ENCODE measurements at regions not wholly inside any gene's neighbourhood (a gene's known extent, or its start where the extent isn't known, plus 50 kb on each side); places are given as distances from the start of the nearest gene placed in this dataset.

GRCh38 chr14:42459171-42459685 lies 852.6 kb downstream of the LRFN5 start:
- no peak overlapping the region for H3K4me3 ChIP-seq
- H3K27ac ChIP-seq, result no peak overlapping the region
- TF ChIP-seq POLR2A (IDR thresholded peaks at IDR 0.05) (no peak), CTCF (IDR thresholded peaks at IDR 0.05) (no peak)
- no peak for DNase-seq
- H3K36me3 ChIP-seq, result no peaks in the 10 kb centered on the region
- no peaks in the 10 kb centered on the region for H3K27me3 ChIP-seq
- no peaks in the 10 kb centered on the region for H3K4me1 ChIP-seq
- peaks cover 0 to 3% (median 0%) of the 10 kb centered on the region in 4 donors for H3K9me3 ChIP-seq

- H3K36me3 ChIP-seq, result no peaks in the 10 kb centered on the region
- DNase-seq, result no peak
- no peak overlapping the region for H3K27ac ChIP-seq
- TF ChIP-seq CTCF (IDR thresholded peaks at IDR 0.05) (no peak), POLR2A (IDR thresholded peaks at IDR 0.05) (no peak)
- no peaks in the 10 kb centered on the region for H3K4me1 ChIP-seq
- H3K27me3 ChIP-seq, result no peaks in the 10 kb centered on the region
- H3K4me3 ChIP-seq, result no peak overlapping the region
- no peaks in the 10 kb centered on the region for H3K9me3 ChIP-seq
Measured at GRCh38 chr14:42441615-42442014, 834.9 kb downstream of the LRFN5 start.

- DNase-seq, result no peak
- TF ChIP-seq CTCF (IDR thresholded peaks at IDR 0.05), result no peak
- no peak for TF ChIP-seq POLR2A (IDR thresholded peaks at IDR 0.05)
- Histone ChIP-seq H3K4me3 (no peak overlapping the region), H3K4me1 (no peaks in the 10 kb centered on the region), H3K9me3 (no peaks in the 10 kb centered on the region), H3K27ac (no peak overlapping the region), H3K27me3 (no peaks in the 10 kb centered on the region), H3K36me3 (no peaks in the 10 kb centered on the region)
Measured at GRCh38 chr14:42437809-42438208, 831.1 kb downstream of the LRFN5 start.

- no peaks in the 10 kb centered on the region for H3K36me3 ChIP-seq
- TF ChIP-seq CTCF (IDR thresholded peaks at IDR 0.05), result no peak
- no peak for TF ChIP-seq POLR2A (IDR thresholded peaks at IDR 0.05)
- H3K4me1 ChIP-seq, result no peaks in the 10 kb centered on the region
Measured at GRCh38 chr14:42429401-42429800, 822.7 kb downstream of the LRFN5 start.

GRCh38 chr14:42428996-42429395 lies 822.3 kb downstream of the LRFN5 start:
- no peaks in the 10 kb centered on the region for H3K36me3 ChIP-seq
- H3K27me3 ChIP-seq, result no peaks in the 10 kb centered on the region
- no peaks in the 10 kb centered on the region for H3K9me3 ChIP-seq
- H3K27ac ChIP-seq, result no peak overlapping the region
- no peak for TF ChIP-seq POLR2A (IDR thresholded peaks at IDR 0.05)
- no peak for TF ChIP-seq CTCF (IDR thresholded peaks at IDR 0.05)
- DNase-seq, result no peak
- H3K4me1 ChIP-seq, result no peaks in the 10 kb centered on the region
- H3K4me3 ChIP-seq, result no peak overlapping the region

More at GRCh38 chr14:42429401-42429800, 822.7 kb downstream of the LRFN5 start:
- Histone ChIP-seq H3K27ac (no peak overlapping the region), H3K4me3 (no peak overlapping the region), H3K9me3 (no peaks in the 10 kb centered on the region), H3K27me3 (no peaks in the 10 kb centered on the region)
- DNase-seq, result no peak

GRCh38 chr14:42424501-42424900 lies 817.8 kb downstream of the LRFN5 start:
- Histone ChIP-seq H3K36me3 (no peaks in the 10 kb centered on the region), H3K9me3 (no peaks in the 10 kb centered on the region), H3K4me3 (no peak overlapping the region), H3K27ac (no peak overlapping the region), H3K27me3 (no peaks in the 10 kb centered on the region), H3K4me1 (no peaks in the 10 kb centered on the region)
- no peak for TF ChIP-seq CTCF (IDR thresholded peaks at IDR 0.05)
- TF ChIP-seq POLR2A (IDR thresholded peaks at IDR 0.05), result no peak
- no peak for DNase-seq
